ENCODE measurements at regions not wholly inside any gene's neighbourhood (a gene's known extent, or its start where the extent isn't known, plus 50 kb on each side); places are given as distances from the start of the nearest gene placed in this dataset.

DNA sequence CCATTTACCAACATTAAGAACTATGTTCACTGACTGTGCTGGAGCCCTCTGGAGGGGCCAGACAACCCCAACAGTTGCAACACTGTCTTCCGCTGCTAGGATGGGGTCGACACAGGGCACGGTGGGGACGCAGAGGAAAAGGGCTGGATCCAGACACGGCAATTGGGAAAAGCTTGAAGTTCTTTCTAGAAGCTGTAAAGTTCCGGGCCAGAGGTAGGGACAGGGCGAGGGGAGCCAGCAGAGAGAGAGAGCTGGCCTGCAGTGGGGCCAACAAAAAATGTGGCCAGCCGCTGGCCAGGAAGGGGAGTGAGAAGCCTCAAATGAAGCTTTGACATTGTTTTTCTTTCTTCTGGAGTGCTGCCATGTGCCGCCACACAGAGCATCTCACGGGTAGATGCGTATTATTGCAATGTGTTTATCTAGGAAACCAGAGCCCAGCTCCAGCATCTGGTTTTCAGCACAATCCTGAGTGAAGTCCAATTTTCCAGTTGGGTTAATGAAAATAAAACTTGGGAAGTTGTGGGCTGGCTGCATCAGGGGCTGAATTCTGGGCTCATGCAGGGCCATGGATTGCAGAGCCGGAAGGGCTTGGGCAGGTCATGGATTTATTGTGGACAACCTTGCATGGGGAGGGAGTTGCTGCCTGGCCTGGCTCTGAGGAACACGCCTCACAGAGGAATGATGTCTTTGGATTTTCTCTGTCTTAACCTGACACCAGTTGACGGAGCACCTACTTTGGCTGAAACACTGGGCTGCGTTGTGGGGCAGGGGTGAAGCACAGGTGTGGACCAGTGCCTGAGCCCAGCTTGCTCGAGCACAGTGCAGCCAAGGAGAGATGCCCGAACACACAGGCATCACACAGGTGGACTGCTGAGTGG lies 67.6 kb upstream of the AMPD3 start:
- TF ChIP-seq, protein P1, sequence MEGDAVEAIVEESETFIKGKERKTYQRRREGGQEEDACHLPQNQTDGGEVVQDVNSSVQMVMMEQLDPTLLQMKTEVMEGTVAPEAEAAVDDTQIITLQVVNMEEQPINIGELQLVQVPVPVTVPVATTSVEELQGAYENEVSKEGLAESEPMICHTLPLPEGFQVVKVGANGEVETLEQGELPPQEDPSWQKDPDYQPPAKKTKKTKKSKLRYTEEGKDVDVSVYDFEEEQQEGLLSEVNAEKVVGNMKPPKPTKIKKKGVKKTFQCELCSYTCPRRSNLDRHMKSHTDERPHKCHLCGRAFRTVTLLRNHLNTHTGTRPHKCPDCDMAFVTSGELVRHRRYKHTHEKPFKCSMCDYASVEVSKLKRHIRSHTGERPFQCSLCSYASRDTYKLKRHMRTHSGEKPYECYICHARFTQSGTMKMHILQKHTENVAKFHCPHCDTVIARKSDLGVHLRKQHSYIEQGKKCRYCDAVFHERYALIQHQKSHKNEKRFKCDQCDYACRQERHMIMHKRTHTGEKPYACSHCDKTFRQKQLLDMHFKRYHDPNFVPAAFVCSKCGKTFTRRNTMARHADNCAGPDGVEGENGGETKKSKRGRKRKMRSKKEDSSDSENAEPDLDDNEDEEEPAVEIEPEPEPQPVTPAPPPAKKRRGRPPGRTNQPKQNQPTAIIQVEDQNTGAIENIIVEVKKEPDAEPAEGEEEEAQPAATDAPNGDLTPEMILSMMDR (conservative IDR thresholded peaks at IDR 0.05; ENCODE audit: low read depth, low read length): no peak
- TF ChIP-seq MAFK (IDR thresholded peaks at IDR 0.05; ENCODE audit: low read depth, low read length): no peak
- no peak for TF ChIP-seq RFX5 (IDR thresholded peaks at IDR 0.05; ENCODE audit: low read depth, low read length)
- no peak for TF ChIP-seq SMC3 (IDR thresholded peaks at IDR 0.05; ENCODE audit: low read depth, low read length)
- no peak for TF ChIP-seq POLR2A (IDR thresholded peaks at IDR 0.05; ENCODE audit: low read depth, low read length)
- peak; percentile 70 for TF ChIP-seq CEBPB (IDR thresholded peaks at IDR 0.05; ENCODE audit: low read depth, low read length)
- peak; percentile 92 for TF ChIP-seq BHLHE40 (IDR thresholded peaks at IDR 0.05; ENCODE audit: low read depth, low read length)
- no peak for TF ChIP-seq RAD21 (IDR thresholded peaks at IDR 0.05; ENCODE audit: low read length)
- TF ChIP-seq MAZ (IDR thresholded peaks at IDR 0.05; ENCODE audit: borderline replicate concordance, low read depth, low read length): no peak
- TF ChIP-seq, protein P2, sequence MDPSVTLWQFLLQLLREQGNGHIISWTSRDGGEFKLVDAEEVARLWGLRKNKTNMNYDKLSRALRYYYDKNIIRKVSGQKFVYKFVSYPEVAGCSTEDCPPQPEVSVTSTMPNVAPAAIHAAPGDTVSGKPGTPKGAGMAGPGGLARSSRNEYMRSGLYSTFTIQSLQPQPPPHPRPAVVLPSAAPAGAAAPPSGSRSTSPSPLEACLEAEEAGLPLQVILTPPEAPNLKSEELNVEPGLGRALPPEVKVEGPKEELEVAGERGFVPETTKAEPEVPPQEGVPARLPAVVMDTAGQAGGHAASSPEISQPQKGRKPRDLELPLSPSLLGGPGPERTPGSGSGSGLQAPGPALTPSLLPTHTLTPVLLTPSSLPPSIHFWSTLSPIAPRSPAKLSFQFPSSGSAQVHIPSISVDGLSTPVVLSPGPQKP (IDR thresholded peaks at IDR 0.05; ENCODE audit: borderline replicate concordance, low read depth, low read length): no peak
- no peak for TF ChIP-seq NFE2L2 (IDR thresholded peaks at IDR 0.05; ENCODE audit: low read depth, low read length)
- no peak for TF ChIP-seq CHD1 (IDR thresholded peaks at IDR 0.05; ENCODE audit: low read depth, low read length)
- TF ChIP-seq RCOR1 (IDR thresholded peaks at IDR 0.05; ENCODE audit: insufficient replicate concordance, low read length): no peak
- TF ChIP-seq, protein P3, sequence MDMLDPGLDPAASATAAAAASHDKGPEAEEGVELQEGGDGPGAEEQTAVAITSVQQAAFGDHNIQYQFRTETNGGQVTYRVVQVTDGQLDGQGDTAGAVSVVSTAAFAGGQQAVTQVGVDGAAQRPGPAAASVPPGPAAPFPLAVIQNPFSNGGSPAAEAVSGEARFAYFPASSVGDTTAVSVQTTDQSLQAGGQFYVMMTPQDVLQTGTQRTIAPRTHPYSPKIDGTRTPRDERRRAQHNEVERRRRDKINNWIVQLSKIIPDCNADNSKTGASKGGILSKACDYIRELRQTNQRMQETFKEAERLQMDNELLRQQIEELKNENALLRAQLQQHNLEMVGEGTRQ (IDR thresholded peaks at IDR 0.05; ENCODE audit: low read depth, low read length): peak; percentile 69

Data from IMR-90 (cell line).